Stomach (tissue), 8 donors: ENCODE measurements at regions not wholly inside any gene's neighbourhood (a gene's known extent, or its start where the extent isn't known, plus 50 kb on each side); places are given as distances from the start of the nearest gene placed in this dataset.

Experiments used
- DNase-seq, 2 donors: peaks; one replicate each; pipeline versions ENCODE4 v3.0.0 to v3.0.0-alpha.2; 2013 to 2019
- H3K27ac ChIP-seq, 5 donors: fragments of 200-600 bp in 4 of 5; sonication (generic) in 4 of 5; one replicate each; pipeline ENCODE4 v1.5.1; 2013 to 2019; ENCODE audit warnings: mild to moderate bottlenecking in 1 of 5, moderate library complexity in 1 of 5
- H3K27me3 ChIP-seq, 3 donors: fragments of 200-600 bp; sonication (generic); one replicate each; pipeline ENCODE4 v1.5.1; 2017 to 2019; ENCODE audit warnings: mixed run types in 1 of 3
- H3K36me3 ChIP-seq, 4 donors: fragments of 200-600 bp; sonication (generic); 1 replicate in 3 of 4; 2 replicates in 1 of 4; pipeline ENCODE4 v1.5.1; 2016 to 2019
- H3K4me1 ChIP-seq, 4 donors: fragments of 200-600 bp; sonication (generic); one replicate each; pipeline ENCODE4 v1.5.1; 2016 to 2019
- H3K4me3 ChIP-seq, 4 donors: fragments of 200-600 bp; sonication (generic) in 3 of 4; one replicate each; pipeline ENCODE4 v1.5.1; 2016 to 2019; ENCODE audit warnings: mild to moderate bottlenecking in 1 of 4
- H3K9me3 ChIP-seq, 4 donors: fragments of 200-600 bp; sonication (generic); one replicate each; pipeline ENCODE4 v1.5.1; 2016 to 2019
- EP300 ChIP-seq: sonication (generic); formaldehyde crosslinking; IDR thresholded peaks from one replicate; pipeline ENCODE4 v1.6.1; 2017; ENCODE audit warnings: antibody characterized with exemption
- POLR2A ChIP-seq, 4 donors: fragments of 450-650 bp; IDR thresholded peaks; one replicate each; pipeline ENCODE4 v1.6.1; 2016; ENCODE audit warnings: antibody characterized with exemption in 4 of 4, control low read depth in 2 of 4, mild to moderate bottlenecking in 1 of 4, moderate library complexity in 1 of 4
- POLR2AphosphoS5 ChIP-seq, 3 donors: sonication (generic); formaldehyde crosslinking; IDR thresholded peaks; one replicate each; pipeline ENCODE4 v1.6.1; 2016; ENCODE audit warnings: antibody characterized with exemption in 3 of 3
- WGBS, 5 donors: extraction: QIAGEN DNeasy Blood & Tissue Kit in 3 of 5; methylation state at CpG; one replicate each; pipeline versions ENCODE4 v1.1.5 to v1.1.7; 2013 to 2018; 5-methylcytosine and 5-hydroxymethylcytosine counted together
- intact Hi-C: fragments of 100-400 bp; cut with DNase I; formaldehyde crosslinking; loops from one replicate; pipeline ENCODE4 v1.15.1; 2023; ENCODE audit warnings: low total_unique reads
- TF ChIP-seq, protein P1 (sequence below), 7 experiments: fragments of 450-650 bp in 4 of 7; fragments of 200-600 bp in 3 of 7; sonication (generic) in 3 of 7; IDR thresholded peaks; one replicate each; pipeline ENCODE4 v1.5.1; 2016 to 2019; ENCODE audit warnings: antibody characterized with exemption in 7 of 7, control low read depth in 2 of 7, mild to moderate bottlenecking in 1 of 7
- donor health status: healthy with polysubstance abuse.
- donor health status: Bipolar disorder and iron deficiency.
- donor health status: healthy.

DNA sequence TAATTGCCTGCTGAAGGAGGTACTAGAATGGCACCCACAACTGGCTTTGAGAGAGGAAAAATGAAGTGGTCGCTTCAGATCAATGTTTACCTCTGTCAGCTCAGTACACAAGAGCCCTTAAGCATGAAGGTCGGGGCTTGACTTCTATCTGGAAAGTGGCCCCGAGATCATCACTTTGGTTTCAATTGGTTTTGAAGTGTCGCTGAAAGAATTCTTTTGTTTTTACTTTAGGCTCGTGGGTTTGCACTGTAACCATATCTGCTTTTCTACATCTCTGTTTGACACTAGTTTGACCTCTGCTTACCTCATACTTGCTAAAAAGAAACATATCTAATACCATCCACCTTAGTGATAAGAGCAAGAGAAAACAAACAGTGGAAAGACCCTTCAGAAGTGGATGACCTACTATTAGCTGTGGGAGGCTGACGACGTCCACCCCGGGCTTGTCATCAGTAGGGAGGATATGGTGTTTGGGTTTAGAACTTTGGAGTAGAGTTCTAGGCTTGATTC lies 361.8 kb downstream of the GATA3 start:
- DNase-seq: peak in 1 of 2 donors; percentile 39
- intact Hi-C loops: no loop called here
- TF ChIP-seq EP300 (no peak), POLR2AphosphoS5 (IDR thresholded peaks at IDR 0.05) (no peak), POLR2A (IDR thresholded peaks at IDR 0.05) (no peak)
- TF ChIP-seq, protein P1, sequence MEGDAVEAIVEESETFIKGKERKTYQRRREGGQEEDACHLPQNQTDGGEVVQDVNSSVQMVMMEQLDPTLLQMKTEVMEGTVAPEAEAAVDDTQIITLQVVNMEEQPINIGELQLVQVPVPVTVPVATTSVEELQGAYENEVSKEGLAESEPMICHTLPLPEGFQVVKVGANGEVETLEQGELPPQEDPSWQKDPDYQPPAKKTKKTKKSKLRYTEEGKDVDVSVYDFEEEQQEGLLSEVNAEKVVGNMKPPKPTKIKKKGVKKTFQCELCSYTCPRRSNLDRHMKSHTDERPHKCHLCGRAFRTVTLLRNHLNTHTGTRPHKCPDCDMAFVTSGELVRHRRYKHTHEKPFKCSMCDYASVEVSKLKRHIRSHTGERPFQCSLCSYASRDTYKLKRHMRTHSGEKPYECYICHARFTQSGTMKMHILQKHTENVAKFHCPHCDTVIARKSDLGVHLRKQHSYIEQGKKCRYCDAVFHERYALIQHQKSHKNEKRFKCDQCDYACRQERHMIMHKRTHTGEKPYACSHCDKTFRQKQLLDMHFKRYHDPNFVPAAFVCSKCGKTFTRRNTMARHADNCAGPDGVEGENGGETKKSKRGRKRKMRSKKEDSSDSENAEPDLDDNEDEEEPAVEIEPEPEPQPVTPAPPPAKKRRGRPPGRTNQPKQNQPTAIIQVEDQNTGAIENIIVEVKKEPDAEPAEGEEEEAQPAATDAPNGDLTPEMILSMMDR (IDR thresholded peaks at IDR 0.05): no peak
- Histone ChIP-seq H3K4me3 (no peak overlapping the region), H3K9me3 (no peaks in the 10 kb centered on the region), H3K27me3 (no peaks in the 10 kb centered on the region), H3K4me1 (no peaks in the 10 kb centered on the region), H3K27ac (no peak overlapping the region), H3K36me3 (no peaks in the 10 kb centered on the region)
- 17 to 32% (median 29%) methylated on average over 8 of the region's 8 CpGs for WGBS, 5 donors

DNA sequence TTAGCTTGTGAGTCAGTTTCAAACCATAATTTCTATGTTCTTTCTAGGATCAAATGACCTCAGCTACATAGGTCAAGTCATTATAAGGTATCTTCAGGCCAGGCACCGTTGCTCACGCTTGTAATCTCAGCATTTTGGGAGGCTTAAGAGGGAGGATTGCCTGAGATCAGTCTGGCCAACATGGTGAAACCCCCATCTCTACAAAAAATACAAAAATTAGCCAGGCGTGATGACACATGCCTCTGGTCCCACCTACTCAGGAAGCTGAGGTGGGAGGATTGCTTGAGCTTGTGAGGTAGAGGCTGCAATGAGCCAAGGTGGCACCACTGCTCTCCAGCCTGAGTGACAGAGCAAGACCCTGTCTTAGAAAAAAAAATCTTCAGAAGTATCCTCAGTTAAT lies 362.3 kb downstream of the GATA3 start:
- no peak for DNase-seq
- intact Hi-C loops: no loop called here

DNA sequence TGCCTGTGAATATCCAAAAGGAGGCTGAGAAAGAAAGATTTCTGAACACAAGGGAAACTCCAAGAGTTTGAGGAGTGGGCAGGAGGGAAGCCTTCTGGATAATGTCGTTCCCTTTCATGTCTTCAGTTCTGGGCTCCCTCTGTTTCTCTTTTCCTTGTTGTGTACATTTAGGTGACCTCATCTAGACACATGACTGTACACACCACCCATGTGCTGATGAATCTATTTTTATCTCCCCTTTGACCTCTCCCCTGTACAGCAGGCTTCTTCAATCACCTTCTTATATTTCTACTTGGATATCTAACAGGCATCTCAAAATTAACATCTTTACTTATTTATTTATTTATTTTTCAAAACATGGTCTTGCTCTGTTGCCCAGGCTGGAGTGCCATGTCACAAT lies 363.1 kb downstream of the GATA3 start:
- 58 to 87% (median 64%) methylated on average over 1 of the region's 1 CpG for WGBS, 5 donors
- no peaks in the 10 kb centered on the region for H3K4me1 ChIP-seq
- no peak for DNase-seq
- H3K36me3 ChIP-seq: no peaks in the 10 kb centered on the region
- intact Hi-C loops: no loop called here
- H3K4me3 ChIP-seq: no peak overlapping the region
- H3K9me3 ChIP-seq: no peaks in the 10 kb centered on the region
- TF ChIP-seq POLR2AphosphoS5 (IDR thresholded peaks at IDR 0.05): no peak
- no peak for TF ChIP-seq POLR2A (IDR thresholded peaks at IDR 0.05)
- no peak for TF ChIP-seq EP300
- TF ChIP-seq, protein P1 (IDR thresholded peaks at IDR 0.05): no peak
- H3K27ac ChIP-seq: no peak overlapping the region
- H3K27me3 ChIP-seq: no peaks in the 10 kb centered on the region

More for the DNA sequence above, 362.3 kb downstream of the GATA3 start:
- no peaks in the 10 kb centered on the region for H3K27me3 ChIP-seq
- no peaks in the 10 kb centered on the region for H3K36me3 ChIP-seq
- H3K4me3 ChIP-seq: no peak overlapping the region
- no peaks in the 10 kb centered on the region for H3K9me3 ChIP-seq
- WGBS, 5 donors: 64 to 88% (median 77%) methylated on average over 2 to 3 of the region's 3 CpGs
- no peak overlapping the region for H3K27ac ChIP-seq
- TF ChIP-seq, protein P1 (IDR thresholded peaks at IDR 0.05): no peak
- TF ChIP-seq POLR2AphosphoS5 (IDR thresholded peaks at IDR 0.05) (no peak), POLR2A (IDR thresholded peaks at IDR 0.05) (no peak), EP300 (no peak)
- no peaks in the 10 kb centered on the region for H3K4me1 ChIP-seq

DNA sequence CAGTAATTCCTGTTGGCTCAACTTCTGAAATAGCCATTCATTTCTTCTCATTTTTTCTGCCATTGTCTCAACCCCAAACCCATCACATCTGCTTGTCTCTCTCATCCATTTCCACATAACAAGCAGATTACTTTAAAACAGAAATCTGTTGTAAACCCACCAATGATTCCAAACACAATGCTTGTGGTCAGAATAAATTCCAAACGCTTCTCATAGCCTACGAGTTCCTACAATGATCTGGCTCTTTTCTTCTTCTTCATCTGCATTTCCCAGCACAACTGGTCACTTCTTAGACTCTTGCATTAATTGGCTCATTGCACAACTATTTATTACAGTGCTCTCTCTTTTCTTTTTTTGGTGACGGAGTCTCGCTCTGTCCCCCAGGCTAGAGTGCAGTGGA lies 364.1 kb downstream of the GATA3 start:
- Histone ChIP-seq H3K27me3 (no peaks in the 10 kb centered on the region), H3K4me1 (no peaks in the 10 kb centered on the region), H3K4me3 (no peak overlapping the region), H3K27ac (no peak overlapping the region), H3K36me3 (no peaks in the 10 kb centered on the region), H3K9me3 (no peaks in the 10 kb centered on the region)
- DNase-seq: no peak
- intact Hi-C loops: no loop called here
- WGBS, 5 donors: 71 to 90% (median 84%) methylated on average over 4 of the region's 4 CpGs
- TF ChIP-seq EP300 (no peak), POLR2A (IDR thresholded peaks at IDR 0.05) (no peak), POLR2AphosphoS5 (IDR thresholded peaks at IDR 0.05) (no peak)
- TF ChIP-seq, protein P1 (IDR thresholded peaks at IDR 0.05): no peak
